Inflammatory macrophage (primary cell): ENCODE measurements at regions not wholly inside any gene's neighbourhood (a gene's known extent, or its start where the extent isn't known, plus 50 kb on each side); places are given as distances from the start of the nearest gene placed in this dataset.

Experiments used
- DNase-seq, 2 donors: peaks; one replicate each; pipeline ENCODE4 v3.0.0-alpha.2; 2020 to 2022

- DNase-seq: no peak
Measured at GRCh38 chr6:95784019-95784418, 206.7 kb downstream of the MANEA start.

- no peak for DNase-seq
Measured at GRCh38 chr6:95784869-95785268, 207.5 kb downstream of the MANEA start.

- no peak for DNase-seq
Measured at GRCh38 chr6:95785785-95786184, 208.4 kb downstream of the MANEA start.

GRCh38 chr6:95786802-95787201 lies 209.5 kb downstream of the MANEA start:
- no peak for DNase-seq

- DNase-seq: no peak
Measured at GRCh38 chr6:95790787-95791186, 213.5 kb downstream of the MANEA start.

GRCh38 chr6:95794749-95795148 lies 217.4 kb downstream of the MANEA start:
- DNase-seq: no peak

- no peak for DNase-seq
Measured at GRCh38 chr6:95795927-95796326, 218.6 kb downstream of the MANEA start.

- DNase-seq: no peak
Measured at GRCh38 chr6:95797054-95797453, 218.7 kb upstream of the FUT9 start.

- no peak for DNase-seq
Measured at GRCh38 chr6:95802978-95803377, 212.8 kb upstream of the FUT9 start.

- DNase-seq: no peak
Measured at GRCh38 chr6:95803889-95804288, 211.9 kb upstream of the FUT9 start.

- DNase-seq: no peak
Measured at GRCh38 chr6:95804847-95805541, 210.8 kb upstream of the FUT9 start.

GRCh38 chr6:95805699-95806098 lies 210.1 kb upstream of the FUT9 start:
- no peak for DNase-seq

- DNase-seq: no peak
Measured at GRCh38 chr6:95815389-95816056, 200.3 kb upstream of the FUT9 start.

GRCh38 chr6:95819461-95819860 lies 196.3 kb upstream of the FUT9 start:
- DNase-seq: no peak

- no peak for DNase-seq
Measured at GRCh38 chr6:95819939-95820338, 195.8 kb upstream of the FUT9 start.

- DNase-seq: no peak
Measured at GRCh38 chr6:95830859-95831557, 184.8 kb upstream of the FUT9 start.

GRCh38 chr6:95837890-95838289 lies 177.9 kb upstream of the FUT9 start:
- DNase-seq: no peak

GRCh38 chr6:95841560-95841959 lies 174.2 kb upstream of the FUT9 start:
- no peak for DNase-seq

GRCh38 chr6:95846652-95847051 lies 169.1 kb upstream of the FUT9 start:
- DNase-seq: no peak

- DNase-seq: no peak
Measured at GRCh38 chr6:95847061-95847460, 168.7 kb upstream of the FUT9 start.

GRCh38 chr6:95848717-95849116 lies 167.1 kb upstream of the FUT9 start:
- no peak for DNase-seq

- DNase-seq: no peak
Measured at GRCh38 chr6:95856876-95857364, 158.9 kb upstream of the FUT9 start.

GRCh38 chr6:95865857-95866256 lies 149.9 kb upstream of the FUT9 start:
- no peak for DNase-seq

- DNase-seq: no peak
Measured at GRCh38 chr6:95866732-95867131, 149.0 kb upstream of the FUT9 start.
